ENCODE measurements at regions not wholly inside any gene's neighbourhood (a gene's known extent, or its start where the extent isn't known, plus 50 kb on each side); places are given as distances from the start of the nearest gene placed in this dataset.

DNA sequence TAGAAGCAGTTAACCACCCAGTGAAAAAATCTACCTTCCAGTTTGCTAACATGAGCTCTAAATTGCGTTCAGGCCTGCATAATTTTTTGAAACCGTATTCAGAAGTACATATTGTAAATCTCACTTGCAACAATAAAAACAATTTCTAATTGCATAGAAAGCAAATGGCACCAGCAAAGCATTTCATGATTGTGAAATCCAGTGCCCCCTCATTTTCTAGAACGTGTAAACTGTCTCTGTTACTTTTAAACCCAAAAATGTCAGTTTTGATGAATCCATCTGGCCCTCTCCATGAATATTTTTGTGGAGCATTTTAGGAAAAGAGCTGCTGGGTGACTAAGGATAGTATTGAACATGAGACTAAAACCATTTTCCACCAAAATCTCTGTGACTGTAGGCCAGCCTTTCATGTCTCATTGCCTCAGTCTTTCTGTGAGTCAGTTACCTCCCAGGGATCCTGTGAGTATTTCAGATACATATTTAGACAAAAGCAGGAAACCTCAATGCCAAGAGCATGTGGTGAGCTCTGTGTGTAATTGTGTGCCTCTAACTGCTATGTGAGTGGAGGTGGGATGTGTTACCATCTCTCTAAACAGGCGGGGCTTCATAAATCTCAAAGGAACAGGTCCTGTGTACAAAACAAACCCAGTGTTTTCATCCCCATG is 477.8 kb upstream of the DCC start:
- no peak for DNase-seq

DNA sequence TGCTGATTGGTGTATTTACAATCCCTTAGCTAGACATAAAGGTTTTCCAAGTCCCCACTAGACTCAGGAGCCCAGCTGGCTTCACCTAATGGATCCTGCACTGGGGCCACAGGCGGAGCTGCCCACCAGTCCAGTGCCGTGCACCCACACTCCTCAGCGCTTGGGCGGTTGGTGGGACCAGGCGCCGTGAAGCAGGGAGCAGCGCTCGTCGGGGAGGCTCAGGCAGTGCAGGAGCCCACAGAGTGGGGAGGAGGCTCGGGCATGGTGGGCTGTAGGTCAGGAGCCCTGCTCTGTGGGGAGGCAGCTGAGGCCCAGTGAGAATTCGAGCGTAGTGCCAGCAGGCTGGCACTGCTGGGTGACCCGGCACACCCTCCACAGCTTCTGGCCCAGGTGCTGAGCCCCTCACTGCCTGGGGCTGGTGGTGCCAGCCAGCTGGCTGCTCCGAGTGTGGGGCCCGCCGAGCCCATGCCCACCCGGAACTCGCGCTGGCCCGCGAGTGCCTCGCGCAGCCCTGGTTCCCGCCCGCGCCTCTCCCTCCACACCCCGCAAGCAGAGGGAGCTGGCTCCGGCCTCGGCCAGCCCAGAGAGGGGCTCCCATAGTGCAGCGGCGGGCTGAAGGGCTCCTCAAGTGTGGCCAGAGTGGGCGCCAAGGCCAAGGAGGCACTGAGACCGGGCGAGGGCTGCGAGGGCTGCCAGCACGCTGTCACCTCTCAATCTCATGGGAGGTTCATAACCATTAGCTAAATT is 475.6 kb upstream of the DCC start:
- DNase-seq: no peak

DNA sequence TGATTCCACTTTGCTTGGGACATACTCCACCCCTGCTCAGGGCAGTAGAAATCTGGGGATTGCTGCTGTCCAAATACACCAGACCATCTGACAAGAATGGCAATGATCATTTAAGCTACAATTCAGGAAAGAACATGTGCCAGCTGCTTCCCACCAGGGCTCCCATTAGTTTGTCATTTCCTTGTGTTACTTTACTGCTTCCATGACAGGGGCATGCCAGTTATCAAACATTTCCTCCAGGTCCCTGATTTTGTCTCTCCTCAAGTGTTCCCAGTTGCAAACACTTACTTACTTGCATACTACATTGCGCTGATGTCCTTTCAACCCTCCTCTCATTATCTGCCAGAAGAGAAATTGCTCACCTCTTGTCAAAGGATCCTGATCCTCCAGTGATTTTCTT is 474.5 kb upstream of the DCC start:
- DNase-seq: no peak

DNA sequence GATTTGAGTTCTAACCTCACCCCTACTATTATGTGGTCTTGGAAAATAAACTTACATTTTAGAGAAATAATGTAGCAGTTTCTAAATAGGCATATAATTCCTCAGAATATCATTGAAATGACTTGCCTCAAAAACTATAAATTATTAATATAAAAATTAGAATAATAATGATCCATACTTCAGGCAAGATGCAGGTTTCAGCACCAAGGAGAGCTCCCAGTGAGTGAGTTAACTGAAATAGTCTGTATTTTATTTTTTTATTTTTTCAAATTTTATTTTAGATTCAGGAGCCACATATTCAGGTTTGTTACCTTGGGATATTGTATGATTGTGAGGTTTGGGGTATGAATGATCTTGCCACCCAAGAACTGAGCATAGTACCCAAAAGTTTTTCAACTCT is 472.2 kb upstream of the DCC start:
- DNase-seq: no peak

DNA sequence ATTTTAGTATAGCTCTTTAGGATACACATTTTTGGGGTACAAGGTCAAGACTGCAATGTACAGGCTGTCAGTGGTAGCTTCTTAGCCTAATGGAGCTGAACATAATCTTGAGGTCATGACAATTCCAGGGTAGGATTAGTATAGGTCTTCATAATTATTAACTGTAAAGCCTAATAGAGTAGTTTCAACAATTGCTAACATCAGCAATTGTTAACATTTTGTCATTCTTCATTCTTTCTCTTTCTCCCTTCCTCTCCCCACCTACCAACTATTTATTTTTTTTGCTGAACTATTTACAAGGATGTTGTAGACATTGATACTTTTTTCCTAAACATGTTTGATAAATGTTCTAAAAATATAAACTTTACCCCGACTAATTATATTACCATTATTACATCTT is 461.3 kb upstream of the DCC start:
- no peak for DNase-seq

- no peak for DNase-seq
These were observed 460.7 kb upstream of the DCC start for GRCh38 chr18:51879329-51879728.

DNA sequence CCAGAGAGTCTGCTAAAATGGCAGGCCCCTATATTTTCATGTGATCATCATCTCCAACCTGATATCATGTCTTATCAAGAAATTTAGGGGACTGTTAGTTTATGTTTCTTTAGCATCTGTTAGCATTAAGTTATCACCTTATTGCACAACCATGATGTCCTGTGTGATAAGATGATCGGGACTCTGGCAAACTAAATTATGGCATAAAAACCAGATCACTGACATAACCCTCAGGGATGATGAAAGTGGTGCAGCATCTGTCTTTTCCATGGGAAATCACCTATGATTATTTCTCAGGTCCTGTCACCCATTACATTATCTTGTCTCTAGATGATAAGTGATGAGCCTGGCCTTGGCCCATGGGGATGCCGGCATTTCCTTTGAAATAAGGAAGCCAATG is 458.6 kb upstream of the DCC start:
- no peak for DNase-seq

- no peak for DNase-seq
These were observed 456.0 kb upstream of the DCC start for GRCh38 chr18:51884039-51884438.

GRCh38 chr18:51890762-51891161 is 449.2 kb upstream of the DCC start:
- peak; percentile 76 for DNase-seq

DNA sequence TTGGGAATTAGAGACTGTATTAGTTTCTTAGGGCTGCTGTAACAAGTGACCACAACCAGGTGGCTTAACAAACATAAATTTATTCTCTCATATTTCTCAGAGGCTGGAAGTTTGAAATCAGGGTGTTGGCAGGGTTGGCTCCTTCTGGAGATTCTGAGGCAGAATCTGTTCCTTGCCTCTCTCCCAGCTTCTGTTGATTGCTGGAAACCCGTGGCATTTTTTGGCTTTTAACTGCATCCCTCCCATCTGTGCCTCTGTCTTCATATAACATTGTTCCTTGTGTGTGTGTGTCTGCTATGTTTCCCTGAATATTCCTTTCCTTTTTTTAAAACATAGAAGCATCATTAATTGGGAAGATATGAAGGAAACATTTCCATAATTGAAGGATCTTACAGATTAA is 448.1 kb upstream of the DCC start:
- DNase-seq: no peak

DNA sequence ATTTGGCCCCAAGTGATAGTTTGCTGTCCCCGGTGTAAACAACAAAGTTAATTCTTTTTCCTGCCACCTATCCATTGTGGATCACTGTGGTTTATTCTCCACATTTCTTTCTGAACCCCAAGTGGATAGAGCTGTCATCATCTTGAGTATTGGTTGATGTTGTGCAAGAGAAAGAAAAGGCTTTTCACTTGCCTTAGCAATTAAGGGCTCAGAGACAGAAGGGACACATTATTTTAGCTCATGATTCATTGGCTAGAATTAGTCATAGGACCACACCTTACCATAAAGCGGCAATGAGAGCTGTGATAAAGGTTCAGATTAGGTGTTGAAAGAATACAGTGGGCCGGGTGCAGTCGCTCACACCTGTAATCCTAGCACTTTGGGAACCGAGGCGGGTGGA is 442.1 kb upstream of the DCC start:
- DNase-seq: no peak

DNA sequence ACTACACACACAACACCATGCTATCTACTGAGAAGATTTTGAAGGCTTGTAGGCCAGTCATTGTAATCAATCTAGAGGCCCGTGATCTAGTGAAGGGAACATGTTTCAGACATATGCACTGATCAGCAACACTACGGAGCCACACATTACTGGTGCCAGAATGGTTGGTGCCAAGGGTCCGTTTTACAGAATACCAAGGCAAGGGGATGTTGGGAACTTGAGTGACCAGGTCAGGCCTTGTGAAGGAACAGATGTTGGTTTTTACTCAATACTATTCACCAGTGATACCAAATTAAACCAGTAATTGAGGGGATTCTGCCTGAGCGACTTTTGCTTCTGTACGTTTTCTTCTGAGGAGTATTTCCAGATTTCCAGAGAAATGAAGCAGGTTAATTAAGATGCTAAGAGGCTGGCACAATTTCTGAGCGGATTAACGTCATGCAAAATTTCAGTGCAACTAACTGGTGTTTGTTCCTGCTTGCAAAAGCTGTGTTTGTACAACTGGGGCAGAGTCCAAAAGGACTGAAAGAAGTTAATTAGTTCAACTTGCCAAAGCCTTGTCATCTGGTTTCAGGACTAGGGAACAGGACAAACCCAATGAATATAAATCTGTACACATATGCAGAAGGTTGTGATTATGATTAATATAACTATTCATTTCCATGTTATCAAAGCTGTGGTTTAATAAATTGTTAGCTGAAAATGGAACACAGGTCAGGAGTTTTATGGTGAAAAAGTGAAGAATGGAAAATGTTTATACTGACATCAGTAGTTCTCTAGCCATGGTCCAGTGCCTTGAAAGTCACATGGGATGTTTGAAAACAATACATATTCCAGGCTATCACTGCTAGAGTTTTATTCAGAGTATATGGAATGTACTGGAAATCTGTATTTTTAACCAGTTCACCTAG is 432.1 kb upstream of the DCC start:
- no peak for DNase-seq

DNA sequence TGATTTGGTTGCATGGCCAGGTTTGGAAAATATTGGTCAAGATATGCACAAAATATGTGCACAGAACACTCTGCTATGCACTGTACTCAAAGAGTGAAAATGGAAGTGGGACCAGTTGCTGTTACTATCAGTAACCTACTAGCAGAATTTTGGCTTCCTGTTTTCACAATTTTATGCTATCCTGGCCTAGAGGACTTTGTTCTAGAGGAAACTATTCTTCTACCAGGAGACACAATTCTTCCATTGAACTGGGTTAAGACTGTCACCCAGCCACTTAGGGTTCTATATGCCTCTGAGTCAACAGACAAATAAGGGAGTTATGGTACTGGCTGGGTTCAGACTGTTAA is 431.4 kb upstream of the DCC start:
- no peak for DNase-seq

- no peak for DNase-seq
These were observed 428.4 kb upstream of the DCC start for GRCh38 chr18:51911584-51911983.

DNA sequence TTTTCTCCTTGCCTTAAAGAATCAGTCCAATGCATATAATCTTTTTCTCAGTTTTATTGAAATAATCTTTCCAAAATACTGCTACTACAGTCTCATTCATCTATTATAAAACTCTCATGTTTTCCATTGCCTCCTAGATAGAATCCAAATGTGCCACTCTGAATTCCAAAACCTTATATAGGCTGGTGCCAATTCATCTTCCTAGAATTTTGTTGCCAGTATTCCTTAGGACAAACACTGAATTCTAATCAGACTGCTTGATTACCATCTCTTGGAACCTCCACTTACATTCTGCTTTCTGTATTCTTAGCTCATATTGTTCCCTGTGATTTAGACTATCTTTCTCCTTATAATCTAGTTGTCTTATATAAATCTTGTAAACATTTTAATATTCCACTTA is 427.6 kb upstream of the DCC start:
- DNase-seq: no peak

GRCh38 chr18:51915176-51915575 is 424.8 kb upstream of the DCC start:
- DNase-seq: no peak

- DNase-seq: no peak
These were observed 418.1 kb upstream of the DCC start for GRCh38 chr18:51921862-51922261.

GRCh38 chr18:51933903-51934302 is 406.1 kb upstream of the DCC start:
- no peak for DNase-seq

DNA sequence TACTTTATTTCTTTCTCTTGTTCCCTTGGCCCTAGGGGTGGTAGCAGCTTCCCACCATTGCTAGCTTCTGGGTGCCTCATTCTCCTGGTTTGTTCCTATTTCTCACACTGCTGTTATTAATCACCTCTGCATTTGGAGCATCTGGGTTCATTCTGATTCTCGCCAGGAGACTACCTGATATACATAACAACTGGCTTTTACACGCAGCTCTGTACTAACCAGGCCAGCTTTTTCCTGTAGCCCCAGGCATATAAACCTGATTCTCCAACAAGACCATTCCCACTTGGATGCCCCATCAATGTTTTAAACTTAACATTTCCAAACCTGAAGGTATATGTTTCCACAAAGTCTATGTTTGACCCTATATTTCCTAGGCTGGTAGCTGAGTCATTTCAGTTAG is 403.9 kb upstream of the DCC start:
- DNase-seq: no peak

DNA sequence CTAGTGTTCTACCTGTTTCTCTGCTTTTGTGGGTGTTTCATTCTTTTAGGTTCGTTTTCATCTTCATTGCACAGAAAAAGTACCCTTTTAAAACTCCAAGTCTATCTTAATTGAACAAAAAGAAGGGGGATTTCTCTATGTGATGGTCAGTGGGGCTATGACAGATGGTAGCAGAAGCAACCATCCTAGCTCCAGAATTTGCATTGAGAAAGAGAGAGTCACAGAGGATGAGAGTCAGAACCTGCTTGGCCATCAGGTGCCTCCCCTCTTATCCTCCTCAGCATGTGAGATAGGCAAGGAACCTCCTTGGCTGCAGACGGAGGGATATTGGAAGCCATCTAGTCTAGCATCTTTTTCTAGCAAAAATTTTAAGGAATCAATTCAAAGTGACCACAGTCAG is 398.0 kb upstream of the DCC start:
- DNase-seq: no peak

DNA sequence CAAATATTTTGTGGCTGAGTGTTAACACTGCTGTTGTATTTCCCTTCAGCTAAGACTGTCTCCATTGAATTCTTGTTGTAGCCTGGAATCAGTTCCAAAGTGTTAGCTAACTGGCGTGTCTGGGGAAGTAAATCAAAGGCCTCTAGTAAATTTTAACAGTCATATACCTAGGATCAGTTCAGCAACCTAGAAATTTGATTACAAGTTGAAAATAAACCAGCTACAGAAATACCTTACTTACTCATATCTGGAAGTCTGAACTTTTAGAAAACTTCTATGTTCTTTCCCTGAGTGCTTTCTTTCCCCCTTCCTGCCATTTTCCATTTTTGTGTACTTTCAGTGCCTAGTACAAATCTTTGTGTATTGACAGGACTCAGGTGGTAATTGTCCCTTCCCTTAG is 396.7 kb upstream of the DCC start:
- DNase-seq: no peak

- no peak for DNase-seq
These were observed 393.1 kb upstream of the DCC start for GRCh38 chr18:51946946-51947345.

DNA sequence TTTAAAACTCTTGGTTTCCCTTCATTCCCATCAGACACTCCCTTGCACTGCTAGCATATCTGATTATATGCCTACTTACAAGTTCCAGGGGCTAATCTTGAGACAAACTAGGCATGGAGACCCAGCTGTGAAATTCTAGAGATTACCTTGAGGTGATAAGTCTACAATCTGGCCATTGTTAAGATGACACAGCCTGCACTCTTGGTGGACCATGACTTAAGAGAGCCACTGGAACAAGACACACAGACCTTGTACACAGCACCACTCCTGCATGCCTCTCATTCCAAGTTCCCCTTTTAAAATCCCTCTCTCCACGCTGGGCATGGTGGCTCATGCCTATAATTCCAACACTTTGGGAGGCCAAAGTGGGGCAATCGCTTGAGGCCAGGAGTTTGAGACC is 387.2 kb upstream of the DCC start:
- no peak for DNase-seq

DNA sequence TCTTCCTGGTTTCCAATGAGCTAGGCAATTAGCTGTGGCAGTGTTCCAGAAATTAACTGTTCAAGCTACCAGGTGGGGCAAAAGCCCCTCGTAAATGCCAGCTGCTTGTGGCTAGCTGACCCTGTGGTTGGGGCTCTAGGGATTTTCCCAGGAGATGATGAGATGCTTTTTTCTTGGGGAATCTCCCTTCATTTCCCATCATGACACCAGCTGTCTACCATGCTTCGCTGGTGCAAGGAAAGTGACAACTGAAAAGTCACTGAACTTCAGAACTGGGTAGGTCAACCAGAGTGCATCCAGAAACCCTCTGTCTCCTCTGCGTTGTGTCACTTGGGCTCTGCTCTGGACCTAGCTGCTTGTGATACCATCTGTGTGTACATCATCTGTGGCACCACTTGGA is 386.5 kb upstream of the DCC start:
- DNase-seq: no peak
